K562 (cell line): ENCODE measurements at regions not wholly inside any gene's neighbourhood (a gene's known extent, or its start where the extent isn't known, plus 50 kb on each side); places are given as distances from the start of the nearest gene placed in this dataset.

ENCODE experiments used
- ATAC-seq: fragments of 200-7000 bp; cut with Tn5 transposase; 3 replicates; pipeline ENCODE4 v1.9.1; 2020; ENCODE audit warnings: moderate library complexity
- BruUV-seq: library from RNA; stranded (reverse); fragments of 400-500 nt; replicated peaks from 2 replicates; lab custom pipeline; 2021; lab: Mats Ljungman, UMichigan
- CTCF ChIA-PET: fragments of 300-600 bp; formaldehyde crosslinking; extraction: SDS; loops from one replicate; lab custom pipeline; 2021; ENCODE audit warnings: low intra/inter-chr PET ratio; lab: Yijun Ruan, JAX
- POLR2A ChIA-PET: fragments of 300-600, 350-650 bp; sonication (Branson Sonifier 250); formaldehyde crosslinking; extraction: SDS; loops from one replicate; lab custom pipeline; 2021; ENCODE audit warnings: antibody characterized with exemption, inconsistent platforms; lab: Yijun Ruan, JAX
- DNase-seq, 4 experiments: peaks; one replicate each; pipeline versions ENCODE4 v3.0.0 to v3.0.0-alpha.2; 2011 to 2018; ENCODE audit warnings: low spot score in 3 of 4, mixed read lengths in 3 of 4; ENCODE audit errors: extremely low read depth in 1 of 4
- FAIRE-seq: peaks from 2 replicates; lab custom pipeline; 2011; peaks lifted over from hg19 to GRCh38; lab: Jason Lieb, UNC
- H2AFZ ChIP-seq: 2 replicates; pipeline ENCODE4 v1.6.0; 2011; ENCODE audit warnings: low read depth, low read length, control low read depth, inconsistent platforms
- H3K27ac ChIP-seq: fragments of 200-600 bp; 3 replicates; pipeline ENCODE4 v1.8.0; 2011; ENCODE audit warnings: low read depth, mild to moderate bottlenecking, control low read depth, inconsistent platforms, low read length, moderate library complexity, mixed read lengths; ENCODE audit errors: extremely low read depth
- H3K27me3 ChIP-seq, 2 experiments: fragments of 300-600 bp in 1 of 2; 2 replicates in 1 of 2; 3 replicates in 1 of 2; pipeline versions ENCODE4 v1.6.0 to v1.8.0; 2011; ENCODE audit warnings: inconsistent platforms in 2 of 2, low read length in 2 of 2, mild to moderate bottlenecking in 1 of 2, mixed read lengths in 1 of 2, moderate library complexity in 1 of 2; ENCODE audit not compliant: control insufficient read depth in 2 of 2, insufficient read depth in 2 of 2
- H3K36me3 ChIP-seq: fragments of 300-600 bp; 3 replicates; pipeline ENCODE4 v1.8.0; 2011; ENCODE audit warnings: mild to moderate bottlenecking, low read length, inconsistent platforms; ENCODE audit not compliant: control insufficient read depth, insufficient read depth
- H3K4me1 ChIP-seq, 2 experiments: fragments of 200-600 bp in 1 of 2; replicated peaks in 1 of 2; 2 replicates in 1 of 2; 3 replicates in 1 of 2; pipeline versions ENCODE4 v1.5.1 to v1.8.0; 2011; ENCODE audit warnings: inconsistent platforms in 2 of 2, low read length in 2 of 2, mild to moderate bottlenecking in 1 of 2, mixed read lengths in 1 of 2, moderate library complexity in 1 of 2; ENCODE audit not compliant: control insufficient read depth in 2 of 2, insufficient read depth in 2 of 2
- H3K4me2 ChIP-seq: 2 replicates; pipeline ENCODE4 v1.6.1; 2011; ENCODE audit warnings: low read length, control low read depth, inconsistent platforms, mixed read lengths; ENCODE audit not compliant: insufficient read depth
- H3K4me3 ChIP-seq: fragments of 200-600 bp; sonication (generic), shearing (Covaris generic); 2 replicates; pipeline ENCODE4 v1.5.1; 2016; ENCODE audit warnings: control low read depth, inconsistent platforms
- H3K79me2 ChIP-seq: fragments of 200-600 bp; 3 replicates; pipeline ENCODE4 v1.8.0; 2011; ENCODE audit warnings: low read length, inconsistent platforms; ENCODE audit not compliant: control insufficient read depth, insufficient read depth
- H3K9ac ChIP-seq, 2 experiments: 2 replicates each; pipeline versions ENCODE4 v1.6.0 to v1.6.1; 2011; ENCODE audit warnings: low read depth in 2 of 2, low read length in 2 of 2, control low read depth in 1 of 2, inconsistent platforms in 1 of 2, mild to moderate bottlenecking in 1 of 2, mixed read lengths in 1 of 2; ENCODE audit not compliant: insufficient read depth in 1 of 2
- H3K9me1 ChIP-seq: one replicate; pipeline ENCODE4 v1.6.0; 2011; ENCODE audit warnings: inconsistent platforms, mild to moderate bottlenecking, low read length, moderate library complexity; ENCODE audit not compliant: control insufficient read depth, insufficient read depth
- H3K9me3 ChIP-seq: replicated peaks from 2 replicates; pipeline ENCODE4 v1.5.1; 2011; ENCODE audit warnings: low read depth, low read length, inconsistent platforms; ENCODE audit not compliant: control insufficient read depth, insufficient read depth
- H4K20me1 ChIP-seq: replicated peaks from 2 replicates; pipeline ENCODE4 v1.6.1; 2011; ENCODE audit warnings: low read length, inconsistent platforms, mixed read lengths; ENCODE audit not compliant: control insufficient read depth, insufficient read depth
- BDP1 ChIP-seq: IDR thresholded peaks from 3 replicates; pipeline ENCODE4 v1.6.1; 2011; ENCODE audit not compliant: insufficient read length, insufficient read depth
- CBX1 ChIP-seq: sonication (generic); IDR thresholded peaks from 2 replicates; pipeline ENCODE4 v1.6.1; 2016; ENCODE audit warnings: antibody characterized with exemption, low read depth, mild to moderate bottlenecking
- ILK ChIP-seq: fragments of 450-650 bp; IDR thresholded peaks from 2 replicates; pipeline ENCODE4 v1.6.1; 2016; ENCODE audit warnings: missing genetic modification characterization, low read depth, mild to moderate bottlenecking, missing compliant biosample characterization, moderate library complexity, borderline replicate concordance
- KDM4B ChIP-seq, 2 experiments: fragments of 450-650 bp in 1 of 2; sonication (generic) in 1 of 2; IDR thresholded peaks; 2 replicates each; pipeline ENCODE4 v1.6.1; 2016 to 2017; ENCODE audit warnings: borderline replicate concordance in 2 of 2, antibody characterized with exemption in 1 of 2, low read depth in 1 of 2, mild to moderate bottlenecking in 1 of 2
- MTA2 ChIP-seq: fragments of 450-650 bp; IDR thresholded peaks from 2 replicates; pipeline ENCODE4 v1.6.1; 2016; ENCODE audit warnings: low read depth
- NCOR1 ChIP-seq: fragments of 450-650 bp; IDR thresholded peaks from 2 replicates; pipeline ENCODE4 v1.6.1; 2016; ENCODE audit warnings: mild to moderate bottlenecking, moderate library complexity
- SIRT6 ChIP-seq: IDR thresholded peaks from one replicate; pipeline ENCODE4 v1.6.1; 2012; ENCODE audit warnings: low read depth, mild to moderate bottlenecking, control low read depth, inconsistent platforms, low read length, moderate library complexity
- SNIP1 ChIP-seq: fragments of 450-650 bp; IDR thresholded peaks from 2 replicates; pipeline ENCODE4 v1.7.1; 2017; ENCODE audit warnings: low read depth, mild to moderate bottlenecking
- SRSF9 ChIP-seq: fragments of 200-400 bp; formaldehyde crosslinking; IDR thresholded peaks from 2 replicates; pipeline ENCODE4 v1.6.1; 2017; ENCODE audit warnings: low read depth, low read length, borderline replicate concordance
- STAT5B ChIP-seq: fragments of 250-450 bp; sonication (Bioruptor Pico); IDR thresholded peaks from 2 replicates; pipeline ENCODE4 v1.8.0; 2021; ENCODE audit warnings: mild to moderate bottlenecking, inconsistent platforms
- ZNF324 ChIP-seq: fragments of 250-450 bp; sonication (Bioruptor Pico); IDR thresholded peaks from 2 replicates; pipeline ENCODE4 v1.4.0; 2020; ENCODE audit warnings: mild to moderate bottlenecking
- ZNF79 ChIP-seq: fragments of 250-450 bp; sonication (Bioruptor Pico); IDR thresholded peaks from 2 replicates; pipeline ENCODE4 v1.4.0; 2020; ENCODE audit warnings: low read depth, mild to moderate bottlenecking, moderate library complexity
- ZZZ3 ChIP-seq: fragments of 450-650 bp; IDR thresholded peaks from 2 replicates; pipeline ENCODE4 v1.6.1; 2016; ENCODE audit warnings: antibody characterized with exemption, mild to moderate bottlenecking, moderate library complexity
- WGBS: fragments of 100-300 bp; shearing (Covaris generic); methylation state at CpG from one replicate; pipeline ENCODE4 v1.1.6; 2016; ENCODE audit warnings: low coverage, mixed read lengths; ENCODE audit not compliant: insufficient coverage; ENCODE audit errors: missing lambda C conversion rate; 5-methylcytosine and 5-hydroxymethylcytosine counted together
- in situ Hi-C: fragments of 300-500 bp; cut with MboI; formaldehyde crosslinking; loops from 4 replicates; pipeline ENCODE4 v1.15.0; 2018; ENCODE audit warnings: inconsistent platforms, mixed read lengths
- intact Hi-C: fragments of 100-400 bp; cut with micrococcal nuclease; formaldehyde crosslinking; loops from 2 replicates; pipeline ENCODE4 v1.14.2; 2022
- TF ChIP-seq, protein P1 (sequence below): fragments of 250-450 bp; sonication (Bioruptor Pico); IDR thresholded peaks from 2 replicates; pipeline ENCODE4 v1.4.0; 2020

DNA sequence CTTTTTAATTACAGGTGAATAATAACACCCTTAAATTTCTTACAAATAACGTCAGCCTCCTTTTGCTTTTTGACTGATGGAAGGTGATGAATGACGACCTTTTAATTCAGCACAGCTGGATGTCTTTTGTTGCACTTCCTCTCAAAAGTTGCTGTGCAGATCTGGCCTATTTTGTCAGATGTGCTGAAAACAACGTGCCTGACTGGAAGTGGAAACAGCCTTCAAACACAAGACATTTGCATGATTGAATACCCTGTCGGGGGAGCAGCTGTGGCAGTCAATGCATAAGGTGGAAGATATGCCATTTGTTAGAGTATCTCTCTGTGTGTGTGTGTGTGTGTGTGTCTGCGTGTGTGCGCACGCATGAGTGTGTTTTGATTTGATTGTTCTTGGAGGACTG is 579.7 kb downstream of the SPRY1 start:
- H3K9me1 ChIP-seq, result no peaks in the 10 kb centered on the region
- 2% methylated on average over 7 of the region's 7 CpGs for WGBS
- no peaks in the 10 kb centered on the region for H3K36me3 ChIP-seq
- H2AFZ ChIP-seq, result no peak overlapping the region
- no peaks in the 10 kb centered on the region for H4K20me1 ChIP-seq
- in situ Hi-C loops (no loop called here), intact Hi-C loops (no loop called here)
- H3K4me3 ChIP-seq, result no peak overlapping the region
- TF ChIP-seq, protein P1, sequence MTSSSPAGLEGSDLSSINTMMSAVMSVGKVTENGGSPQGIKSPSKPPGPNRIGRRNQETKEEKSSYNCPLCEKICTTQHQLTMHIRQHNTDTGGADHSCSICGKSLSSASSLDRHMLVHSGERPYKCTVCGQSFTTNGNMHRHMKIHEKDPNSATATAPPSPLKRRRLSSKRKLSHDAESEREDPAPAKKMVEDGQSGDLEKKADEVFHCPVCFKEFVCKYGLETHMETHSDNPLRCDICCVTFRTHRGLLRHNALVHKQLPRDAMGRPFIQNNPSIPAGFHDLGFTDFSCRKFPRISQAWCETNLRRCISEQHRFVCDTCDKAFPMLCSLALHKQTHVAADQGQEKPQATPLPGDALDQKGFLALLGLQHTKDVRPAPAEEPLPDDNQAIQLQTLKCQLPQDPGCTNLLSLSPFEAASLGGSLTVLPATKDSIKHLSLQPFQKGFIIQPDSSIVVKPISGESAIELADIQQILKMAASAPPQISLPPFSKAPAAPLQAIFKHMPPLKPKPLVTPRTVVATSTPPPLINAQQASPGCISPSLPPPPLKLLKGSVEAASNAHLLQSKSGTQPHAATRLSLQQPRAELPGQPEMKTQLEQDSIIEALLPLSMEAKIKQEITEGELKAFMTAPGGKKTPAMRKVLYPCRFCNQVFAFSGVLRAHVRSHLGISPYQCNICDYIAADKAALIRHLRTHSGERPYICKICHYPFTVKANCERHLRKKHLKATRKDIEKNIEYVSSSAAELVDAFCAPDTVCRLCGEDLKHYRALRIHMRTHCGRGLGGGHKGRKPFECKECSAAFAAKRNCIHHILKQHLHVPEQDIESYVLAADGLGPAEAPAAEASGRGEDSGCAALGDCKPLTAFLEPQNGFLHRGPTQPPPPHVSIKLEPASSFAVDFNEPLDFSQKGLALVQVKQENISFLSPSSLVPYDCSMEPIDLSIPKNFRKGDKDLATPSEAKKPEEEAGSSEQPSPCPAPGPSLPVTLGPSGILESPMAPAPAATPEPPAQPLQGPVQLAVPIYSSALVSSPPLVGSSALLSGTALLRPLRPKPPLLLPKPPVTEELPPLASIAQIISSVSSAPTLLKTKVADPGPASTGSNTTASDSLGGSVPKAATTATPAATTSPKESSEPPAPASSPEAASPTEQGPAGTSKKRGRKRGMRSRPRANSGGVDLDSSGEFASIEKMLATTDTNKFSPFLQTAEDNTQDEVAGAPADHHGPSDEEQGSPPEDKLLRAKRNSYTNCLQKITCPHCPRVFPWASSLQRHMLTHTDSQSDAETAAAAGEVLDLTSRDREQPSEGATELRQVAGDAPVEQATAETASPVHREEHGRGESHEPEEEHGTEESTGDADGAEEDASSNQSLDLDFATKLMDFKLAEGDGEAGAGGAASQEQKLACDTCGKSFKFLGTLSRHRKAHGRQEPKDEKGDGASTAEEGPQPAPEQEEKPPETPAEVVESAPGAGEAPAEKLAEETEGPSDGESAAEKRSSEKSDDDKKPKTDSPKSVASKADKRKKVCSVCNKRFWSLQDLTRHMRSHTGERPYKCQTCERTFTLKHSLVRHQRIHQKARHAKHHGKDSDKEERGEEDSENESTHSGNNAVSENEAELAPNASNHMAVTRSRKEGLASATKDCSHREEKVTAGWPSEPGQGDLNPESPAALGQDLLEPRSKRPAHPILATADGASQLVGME (CRISPR knock-in tag), result no peak
- TF ChIP-seq STAT5B (CRISPR knock-in tag) (no peak), NCOR1 (no peak), MTA2 (no peak), SIRT6 (no peak), ILK (tag) (no peak), KDM4B (IDR thresholded peaks at IDR 0.05; ENCODE audit: borderline replicate concordance in 2 of 2, low read depth in 1 of 2) (no peak), SNIP1 (no peak), SRSF9 (no peak), ZNF79 (CRISPR knock-in tag) (no peak), BDP1 (no peak), ZNF324 (CRISPR knock-in tag) (no peak), CBX1 (no peak), ZZZ3 (no peak)
- peaks cover 2% of the 10 kb centered on the region; the same call in 1 of the 2 replicates for H3K9me3 ChIP-seq
- H3K27me3 ChIP-seq, result no peaks in the 10 kb centered on the region
- no peak overlapping the region for H3K9ac ChIP-seq
- no peaks in the 10 kb centered on the region for H3K4me1 ChIP-seq
- FAIRE-seq, result no peak
- DNase-seq, result no peak
- H3K79me2 ChIP-seq, result no peaks in the 10 kb centered on the region
- BruUV-seq, result no TSS peak
- CTCF ChIA-PET, result no interaction called here
- ATAC-seq, result no peak
- H3K27ac ChIP-seq, result no peak overlapping the region
- POLR2A ChIA-PET, result no interaction called here
- no peak overlapping the region for H3K4me2 ChIP-seq
